D721Med (cell line): ENCODE measurements at regions not wholly inside any gene's neighbourhood (a gene's known extent, or its start where the extent isn't known, plus 50 kb on each side); places are given as distances from the start of the nearest gene placed in this dataset.

Source experiments
- DNase-seq: peaks from one replicate; pipeline ENCODE4 v3.0.0; 2011; ENCODE audit warnings: low spot score; ENCODE audit not compliant: insufficient read length
- FAIRE-seq: peaks from 2 replicates; lab custom pipeline; 2011; peaks lifted over from hg19 to GRCh38; lab: Jason Lieb, UNC
- CTCF ChIP-seq: IDR thresholded peaks from 2 replicates; pipeline ENCODE4 v1.5.1; 2012; ENCODE audit warnings: mild to moderate bottlenecking, control low read depth; ENCODE audit not compliant: insufficient read depth; ENCODE audit errors: missing control alignments

DNA sequence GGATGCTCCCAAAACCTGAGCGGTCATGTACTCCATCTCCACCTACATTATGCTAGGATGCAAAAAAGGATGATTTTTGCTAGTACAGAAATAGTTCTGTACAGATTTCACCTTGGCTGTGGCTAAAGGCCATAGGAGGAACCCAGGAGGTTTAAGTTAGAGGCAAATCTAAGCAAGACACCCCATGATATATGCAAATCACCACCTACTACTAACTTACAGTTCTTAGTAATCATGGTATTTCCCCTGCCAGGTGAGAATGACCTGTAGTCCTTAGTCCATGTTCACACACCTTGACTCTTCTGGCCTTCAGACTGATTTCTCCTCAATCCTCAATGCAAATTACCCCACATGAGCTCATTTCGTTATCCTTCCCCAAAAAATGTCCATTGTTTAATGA, 154.2 kb downstream of the IMPG2 start:
- no peak for FAIRE-seq
- TF ChIP-seq CTCF = no peak
- DNase-seq = no peak

- DNase-seq = no peak
- FAIRE-seq = no peak
- no peak for TF ChIP-seq CTCF
Observed at GRCh38 chr3:101163554-101163953, 156.8 kb downstream of the IMPG2 start.

DNA sequence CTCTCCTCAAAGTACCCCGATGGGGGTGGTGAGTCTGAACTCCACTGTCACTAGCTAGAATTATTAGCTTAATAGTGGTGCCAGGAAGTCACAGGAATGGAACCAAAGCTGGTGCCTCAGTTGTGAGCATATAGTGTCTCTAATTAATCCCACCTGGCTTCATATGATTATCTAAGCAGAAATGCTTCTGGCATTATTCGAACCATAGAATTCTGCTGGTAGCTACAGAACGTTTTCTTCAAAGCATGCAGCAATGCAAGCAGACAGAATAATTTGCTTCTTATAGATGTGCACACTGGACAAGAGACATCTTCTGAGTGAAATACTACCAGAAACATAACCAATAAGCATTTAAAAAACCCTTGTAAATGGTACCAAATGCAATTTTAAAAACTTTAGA, 160.9 kb downstream of the IMPG2 start:
- FAIRE-seq (no peak), DNase-seq (no peak)
- TF ChIP-seq CTCF = no peak

DNA sequence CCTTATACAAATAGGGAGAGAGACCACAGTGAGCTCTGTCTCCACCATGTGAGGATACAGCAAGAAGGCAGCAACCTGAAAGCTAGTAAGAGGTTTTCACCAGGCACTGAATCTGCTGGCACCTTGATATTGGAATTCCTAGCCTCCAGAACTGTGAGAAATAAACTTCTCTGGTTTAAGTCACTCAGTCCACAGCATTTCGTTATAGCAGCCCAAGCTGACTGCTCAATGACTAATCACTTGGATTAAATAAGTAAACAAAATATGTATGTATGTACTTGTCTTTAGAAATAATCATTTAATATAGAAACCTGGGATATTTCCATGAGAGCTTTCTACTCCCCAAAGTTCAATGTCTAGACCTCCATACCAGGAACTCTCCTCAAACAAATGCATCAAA, 162.0 kb downstream of the IMPG2 start:
- FAIRE-seq (no peak), DNase-seq (no peak)
- no peak for TF ChIP-seq CTCF

- no peak for FAIRE-seq
- no peak for TF ChIP-seq CTCF
- no peak for DNase-seq
Observed at GRCh38 chr3:101156787-101157345, 163.5 kb downstream of the IMPG2 start.

- TF ChIP-seq CTCF = no peak
- no peak for DNase-seq
- FAIRE-seq = no peak
Observed at GRCh38 chr3:101155825-101156224, 162.6 kb upstream of the ABI3BP start.

GRCh38 chr3:101154401-101154800, 161.2 kb upstream of the ABI3BP start:
- TF ChIP-seq CTCF = no peak
- DNase-seq (no peak), FAIRE-seq (no peak)
